EH (cell line): ENCODE measurements at regions not wholly inside any gene's neighbourhood (a gene's known extent, or its start where the extent isn't known, plus 50 kb on each side); places are given as distances from the start of the nearest gene placed in this dataset.

ENCODE experiments used
- DNase-seq: peaks from one replicate; pipeline ENCODE4 v3.0.0-alpha.2; 2015; ENCODE audit warnings: low read depth

- DNase-seq: no peak
These were observed 410.3 kb upstream of the RASGEF1B start for GRCh38 chr4:81881855-81882621.

- DNase-seq: no peak
These were observed 404.4 kb upstream of the RASGEF1B start for GRCh38 chr4:81876106-81876505.

GRCh38 chr4:81874661-81875515 lies 403.2 kb upstream of the RASGEF1B start:
- no peak for DNase-seq

- DNase-seq: no peak
These were observed 398.6 kb upstream of the RASGEF1B start for GRCh38 chr4:81870275-81870674.

GRCh38 chr4:81860111-81860510 lies 388.4 kb upstream of the RASGEF1B start:
- DNase-seq: no peak

GRCh38 chr4:81854406-81854805 lies 382.7 kb upstream of the RASGEF1B start:
- no peak for DNase-seq

- DNase-seq: no peak
These were observed 380.5 kb upstream of the RASGEF1B start for GRCh38 chr4:81852031-81852715.

GRCh38 chr4:81850701-81851100 lies 379.0 kb upstream of the RASGEF1B start:
- no peak for DNase-seq

- DNase-seq: no peak
These were observed 374.1 kb upstream of the RASGEF1B start for GRCh38 chr4:81845761-81846160.

GRCh38 chr4:81845273-81845672 lies 373.6 kb upstream of the RASGEF1B start:
- DNase-seq: no peak

- peak; percentile 55 for DNase-seq
These were observed 373.0 kb upstream of the RASGEF1B start for GRCh38 chr4:81844717-81845116.

GRCh38 chr4:81839347-81840042 lies 367.8 kb upstream of the RASGEF1B start:
- DNase-seq: no peak

- no peak for DNase-seq
These were observed 366.9 kb upstream of the RASGEF1B start for GRCh38 chr4:81838586-81838985.

GRCh38 chr4:81836716-81837115 lies 365.0 kb upstream of the RASGEF1B start:
- no peak for DNase-seq

- DNase-seq: no peak
These were observed 361.9 kb upstream of the RASGEF1B start for GRCh38 chr4:81833576-81833975.

GRCh38 chr4:81828991-81829390 lies 357.3 kb upstream of the RASGEF1B start:
- DNase-seq: no peak

GRCh38 chr4:81827577-81828202 lies 356.0 kb upstream of the RASGEF1B start:
- no peak for DNase-seq

- no peak for DNase-seq
These were observed 355.2 kb upstream of the RASGEF1B start for GRCh38 chr4:81826817-81827424.

GRCh38 chr4:81826335-81826734 lies 354.6 kb upstream of the RASGEF1B start:
- DNase-seq: no peak

GRCh38 chr4:81818385-81818920 lies 346.7 kb upstream of the RASGEF1B start:
- no peak for DNase-seq
